ENCODE measurements at regions not wholly inside any gene's neighbourhood (a gene's known extent, or its start where the extent isn't known, plus 50 kb on each side); places are given as distances from the start of the nearest gene placed in this dataset.

DNA sequence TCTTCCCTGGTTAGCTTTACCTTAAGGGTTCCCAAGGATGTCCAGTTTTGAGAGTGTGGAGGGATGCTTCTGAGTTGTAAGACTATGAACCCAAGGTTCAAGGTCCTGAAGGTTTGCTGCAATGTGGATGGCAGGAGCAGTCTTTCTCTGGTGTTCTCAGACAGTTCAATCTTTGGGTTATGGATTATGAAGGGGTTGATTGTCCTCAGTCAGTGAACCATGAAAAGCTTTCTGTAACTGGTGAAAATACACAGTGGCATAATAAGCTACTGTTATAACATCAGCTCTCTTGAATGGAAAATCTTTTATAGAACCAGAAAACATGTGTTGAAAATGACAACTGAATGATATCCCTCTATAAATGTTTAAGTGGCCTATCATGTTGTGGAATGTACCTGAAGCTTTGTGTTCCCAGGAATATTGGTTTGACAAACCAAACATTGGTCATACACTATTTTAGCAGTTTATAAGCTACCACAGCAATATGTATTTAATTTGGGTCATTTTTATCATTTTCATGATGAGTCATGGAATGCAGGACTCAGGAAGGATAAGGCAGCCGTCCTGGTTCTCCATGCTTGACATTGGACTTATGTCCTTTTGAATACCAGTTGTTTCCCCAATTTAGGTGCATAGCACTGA, 1041.8 kb upstream of the ARRDC3 start:
- Histone ChIP-seq H3K4me2 (ENCODE audit: control insufficient read depth, insufficient read depth) (no peak overlapping the region), H3K27me3 (replicated peaks in 1 of 2; ENCODE audit: control insufficient read depth in 2 of 2, insufficient read depth in 2 of 2, low read length in 1 of 2) (no peaks in the 10 kb centered on the region), H4K20me1 (ENCODE audit: control insufficient read depth, insufficient read depth) (no peaks in the 10 kb centered on the region), H2AFZ (ENCODE audit: control insufficient read depth, low read depth, low read length) (no peak overlapping the region), H3K4me1 (ENCODE audit: control insufficient read depth, insufficient read depth, low read length) (no peaks in the 10 kb centered on the region), H3K4me3 (no peak overlapping the region), H3K9me3 (replicated peaks; ENCODE audit: control insufficient read depth, insufficient read depth, low read length) (no peaks in the 10 kb centered on the region; the same call in 1 of the 3 replicates), H3K79me2 (ENCODE audit: control insufficient read depth, insufficient read depth, low read length) (no peaks in the 10 kb centered on the region), H3K27ac (ENCODE audit: control insufficient read depth, insufficient read depth) (no peak overlapping the region), H3K36me3 (ENCODE audit: control insufficient read depth in 2 of 2, insufficient read depth in 2 of 2, low read length in 1 of 2) (no peaks in the 10 kb centered on the region), H3K9ac (ENCODE audit: control insufficient read depth, insufficient read depth, low read length) (no peak overlapping the region)
- no peak for TF ChIP-seq NR2C2 (IDR thresholded peaks at IDR 0.05; ENCODE audit: borderline replicate concordance, control insufficient read depth, insufficient read length, low read depth)
- no peak for TF ChIP-seq RAD51 (IDR thresholded peaks at IDR 0.05)
- TF ChIP-seq JUNB (IDR thresholded peaks at IDR 0.05), result no peak
- TF ChIP-seq, protein P1, sequence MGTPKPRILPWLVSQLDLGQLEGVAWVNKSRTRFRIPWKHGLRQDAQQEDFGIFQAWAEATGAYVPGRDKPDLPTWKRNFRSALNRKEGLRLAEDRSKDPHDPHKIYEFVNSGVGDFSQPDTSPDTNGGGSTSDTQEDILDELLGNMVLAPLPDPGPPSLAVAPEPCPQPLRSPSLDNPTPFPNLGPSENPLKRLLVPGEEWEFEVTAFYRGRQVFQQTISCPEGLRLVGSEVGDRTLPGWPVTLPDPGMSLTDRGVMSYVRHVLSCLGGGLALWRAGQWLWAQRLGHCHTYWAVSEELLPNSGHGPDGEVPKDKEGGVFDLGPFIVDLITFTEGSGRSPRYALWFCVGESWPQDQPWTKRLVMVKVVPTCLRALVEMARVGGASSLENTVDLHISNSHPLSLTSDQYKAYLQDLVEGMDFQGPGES (IDR thresholded peaks at IDR 0.05), result no peak
- TF ChIP-seq, protein P2, sequence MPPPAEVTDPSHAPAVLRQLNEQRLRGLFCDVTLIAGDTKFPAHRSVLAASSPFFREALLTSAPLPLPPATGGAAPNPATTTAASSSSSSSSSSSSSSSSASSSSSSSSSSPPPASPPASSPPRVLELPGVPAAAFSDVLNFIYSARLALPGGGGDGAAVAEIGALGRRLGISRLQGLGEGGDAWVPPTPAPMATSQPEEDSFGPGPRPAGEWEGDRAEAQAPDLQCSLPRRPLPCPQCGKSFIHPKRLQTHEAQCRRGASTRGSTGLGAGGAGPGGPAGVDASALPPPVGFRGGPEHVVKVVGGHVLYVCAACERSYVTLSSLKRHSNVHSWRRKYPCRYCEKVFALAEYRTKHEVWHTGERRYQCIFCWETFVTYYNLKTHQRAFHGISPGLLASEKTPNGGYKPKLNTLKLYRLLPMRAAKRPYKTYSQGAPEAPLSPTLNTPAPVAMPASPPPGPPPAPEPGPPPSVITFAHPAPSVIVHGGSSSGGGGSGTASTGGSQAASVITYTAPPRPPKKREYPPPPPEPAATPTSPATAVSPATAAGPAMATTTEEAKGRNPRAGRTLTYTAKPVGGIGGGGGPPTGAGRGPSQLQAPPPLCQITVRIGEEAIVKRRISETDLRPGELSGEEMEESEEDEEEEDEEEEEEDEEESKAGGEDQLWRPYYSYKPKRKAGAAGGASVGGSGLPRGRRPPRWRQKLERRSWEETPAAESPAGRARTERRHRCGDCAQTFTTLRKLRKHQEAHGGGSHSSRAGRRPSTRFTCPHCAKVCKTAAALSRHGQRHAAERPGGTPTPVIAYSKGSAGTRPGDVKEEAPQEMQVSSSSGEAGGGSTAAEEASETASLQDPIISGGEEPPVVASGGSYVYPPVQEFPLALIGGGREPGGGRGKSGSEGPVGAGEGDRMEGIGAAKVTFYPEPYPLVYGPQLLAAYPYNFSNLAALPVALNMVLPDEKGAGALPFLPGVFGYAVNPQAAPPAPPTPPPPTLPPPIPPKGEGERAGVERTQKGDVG (CRISPR knock-in tag; IDR thresholded peaks at IDR 0.05), result no peak
- no peak for TF ChIP-seq NFYA (IDR thresholded peaks at IDR 0.05; ENCODE audit: borderline replicate concordance, low read depth, low read length)
- no peak for TF ChIP-seq RELA (IDR thresholded peaks at IDR 0.05; ENCODE audit: borderline replicate concordance, partially characterized antibody)
- no peak for TF ChIP-seq STAT3 (IDR thresholded peaks at IDR 0.05; ENCODE audit: low read depth, low read length)
- TF ChIP-seq MEF2A (IDR thresholded peaks at IDR 0.05; ENCODE audit: insufficient read depth, low read depth, low read length), result no peak
- no peak for TF ChIP-seq SP1 (IDR thresholded peaks at IDR 0.05; ENCODE audit: low read depth, low read length)
- no peak for TF ChIP-seq IKZF1 (conservative IDR thresholded peaks at IDR 0.05)
- TF ChIP-seq, protein P3, sequence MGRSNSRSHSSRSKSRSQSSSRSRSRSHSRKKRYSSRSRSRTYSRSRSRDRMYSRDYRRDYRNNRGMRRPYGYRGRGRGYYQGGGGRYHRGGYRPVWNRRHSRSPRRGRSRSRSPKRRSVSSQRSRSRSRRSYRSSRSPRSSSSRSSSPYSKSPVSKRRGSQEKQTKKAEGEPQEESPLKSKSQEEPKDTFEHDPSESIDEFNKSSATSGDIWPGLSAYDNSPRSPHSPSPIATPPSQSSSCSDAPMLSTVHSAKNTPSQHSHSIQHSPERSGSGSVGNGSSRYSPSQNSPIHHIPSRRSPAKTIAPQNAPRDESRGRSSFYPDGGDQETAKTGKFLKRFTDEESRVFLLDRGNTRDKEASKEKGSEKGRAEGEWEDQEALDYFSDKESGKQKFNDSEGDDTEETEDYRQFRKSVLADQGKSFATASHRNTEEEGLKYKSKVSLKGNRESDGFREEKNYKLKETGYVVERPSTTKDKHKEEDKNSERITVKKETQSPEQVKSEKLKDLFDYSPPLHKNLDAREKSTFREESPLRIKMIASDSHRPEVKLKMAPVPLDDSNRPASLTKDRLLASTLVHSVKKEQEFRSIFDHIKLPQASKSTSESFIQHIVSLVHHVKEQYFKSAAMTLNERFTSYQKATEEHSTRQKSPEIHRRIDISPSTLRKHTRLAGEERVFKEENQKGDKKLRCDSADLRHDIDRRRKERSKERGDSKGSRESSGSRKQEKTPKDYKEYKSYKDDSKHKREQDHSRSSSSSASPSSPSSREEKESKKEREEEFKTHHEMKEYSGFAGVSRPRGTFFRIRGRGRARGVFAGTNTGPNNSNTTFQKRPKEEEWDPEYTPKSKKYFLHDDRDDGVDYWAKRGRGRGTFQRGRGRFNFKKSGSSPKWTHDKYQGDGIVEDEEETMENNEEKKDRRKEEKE (IDR thresholded peaks at IDR 0.05), result no peak
- no peak for TF ChIP-seq ZNF217 (IDR thresholded peaks at IDR 0.05)
- TF ChIP-seq EZH2 (IDR thresholded peaks at IDR 0.05; ENCODE audit: borderline replicate concordance, control insufficient read depth, low read depth, low read length), result no peak
- no peak for TF ChIP-seq KAT2A (conservative IDR thresholded peaks at IDR 0.05; ENCODE audit: control insufficient read depth, low read depth, low read length)
- DNase-seq (ENCODE audit: low read depth, low spot score) (no peak), ATAC-seq (no peak; the same call in 1 of the 3 replicates), FAIRE-seq (no peak)
- SMC1A ChIA-PET (ENCODE audit: uncharacterized antibody, unreplicated experiment), result interaction anchor here (0.6 to 1.1 kb wide), 6 partner anchors 12 to 553 kb away, joined by 3 to 4 read pairs (median 3); no protein-coding TSS in a partner anchor
- POLR2A ChIA-PET, result no interaction called here
- RAD21 ChIA-PET (ENCODE audit: unreplicated experiment), result interaction anchor here (0.8 kb wide), 1 partner anchor 107 kb away, joined by 3 read pairs; no protein-coding TSS in a partner anchor
- CTCF ChIA-PET, result interaction anchor here (0.6 to 1.2 kb wide), 2 partner anchors 46 to 65 kb away, joined by 3 read pairs; no protein-coding TSS in a partner anchor
- in situ Hi-C loops (cut with MboI), result no loop called here
- no TSS peak for BruUV-seq (replicated peaks)
- intact Hi-C loops (cut with micrococcal nuclease; ENCODE audit: unreplicated experiment), result no loop called here
- 5% methylated on average over 1 of the region's 1 CpG for WGBS (ENCODE audit: insufficient coverage, insufficient replicate concordance, low lambda C conversion rate, missing lambda C conversion rate)

Data from GM12878 (cell line).